IgD-negative memory B cell (primary cell): ENCODE measurements at regions not wholly inside any gene's neighbourhood (a gene's known extent, or its start where the extent isn't known, plus 50 kb on each side); places are given as distances from the start of the nearest gene placed in this dataset.
"Not testable (repeated sequence)": the region's sequence is repeated elsewhere in the genome, so short reads cannot be mapped to it uniquely, and the experiment has no call there.

ENCODE experiments used
- H3K27ac Mint-ChIP-seq, 3 donors: one replicate each; pipeline ENCODE4 v1.8.0; 2020 to 2022; ENCODE audit warnings: mild to moderate bottlenecking in 3 of 3, mixed read lengths in 3 of 3, moderate library complexity in 1 of 3
- H3K27me3 Mint-ChIP-seq: one replicate; pipeline ENCODE4 v1.8.0; 2021; ENCODE audit warnings: mixed read lengths
- H3K36me3 Mint-ChIP-seq: one replicate; pipeline ENCODE4 v1.8.0; 2020; ENCODE audit warnings: mild to moderate bottlenecking, mixed read lengths
- H3K4me1 Mint-ChIP-seq, 3 donors: one replicate each; pipeline ENCODE4 v1.8.0; 2020 to 2022; ENCODE audit warnings: mixed read lengths in 3 of 3, mild to moderate bottlenecking in 1 of 3
- H3K4me3 Mint-ChIP-seq, 4 donors: one replicate each; pipeline ENCODE4 v1.8.0; 2020 to 2022; ENCODE audit warnings: mild to moderate bottlenecking in 4 of 4, mixed read lengths in 4 of 4, moderate library complexity in 3 of 4
- H3K9me3 Mint-ChIP-seq, 3 donors: one replicate each; pipeline ENCODE4 v1.8.0; 2020 to 2021; ENCODE audit warnings: mixed read lengths in 3 of 3, mild to moderate bottlenecking in 1 of 3

GRCh38 chr9:86589730-86590129 is 235.5 kb upstream of the TUT7 start:
- no peak overlapping the region for H3K4me3 Mint-ChIP-seq
- H3K36me3 Mint-ChIP-seq, result no peaks in the 10 kb centered on the region
- H3K4me1 Mint-ChIP-seq, result peaks cover 0 to 3% (median 2%) of the 10 kb centered on the region in 3 donors
- H3K27ac Mint-ChIP-seq, result no peak overlapping the region
- no peaks in the 10 kb centered on the region for H3K9me3 Mint-ChIP-seq
- H3K27me3 Mint-ChIP-seq, result no peaks in the 10 kb centered on the region

GRCh38 chr9:86589273-86589672 is 235.1 kb upstream of the TUT7 start:
- peaks cover 0 to 3% (median 2%) of the 10 kb centered on the region in 3 donors for H3K4me1 Mint-ChIP-seq
- H3K4me3 Mint-ChIP-seq, result no peak overlapping the region
- H3K9me3 Mint-ChIP-seq, result no peaks in the 10 kb centered on the region
- no peak overlapping the region for H3K27ac Mint-ChIP-seq
- no peaks in the 10 kb centered on the region for H3K27me3 Mint-ChIP-seq
- no peaks in the 10 kb centered on the region for H3K36me3 Mint-ChIP-seq

GRCh38 chr9:86586144-86586494 is 231.9 kb upstream of the TUT7 start:
- H3K27ac Mint-ChIP-seq, result no peak overlapping the region
- peak overlapping the region in 1 of 4 donors; percentile 43 for H3K4me3 Mint-ChIP-seq
- no peaks in the 10 kb centered on the region for H3K9me3 Mint-ChIP-seq
- H3K4me1 Mint-ChIP-seq, result peaks cover 0 to 3% (median 2%) of the 10 kb centered on the region in 3 donors
- H3K27me3 Mint-ChIP-seq, result peaks cover 2% of the 10 kb centered on the region
- no peaks in the 10 kb centered on the region for H3K36me3 Mint-ChIP-seq

- peaks cover 0 to 3% (median 2%) of the 10 kb centered on the region in 3 donors for H3K4me1 Mint-ChIP-seq
- H3K4me3 Mint-ChIP-seq, result peak overlapping the region in 2 of 4 donors; percentile 43
- H3K36me3 Mint-ChIP-seq, result no peaks in the 10 kb centered on the region
- peak overlapping the region in 1 of 3 donors; percentile 71 for H3K27ac Mint-ChIP-seq
- peaks cover 2% of the 10 kb centered on the region for H3K27me3 Mint-ChIP-seq
- no peaks in the 10 kb centered on the region for H3K9me3 Mint-ChIP-seq
Observed at GRCh38 chr9:86585422-86586143, 231.4 kb upstream of the TUT7 start.

GRCh38 chr9:86580688-86581087 is 226.5 kb upstream of the TUT7 start:
- H3K4me1 Mint-ChIP-seq, result peaks cover 1 to 5% (median 2%) of the 10 kb centered on the region in 3 donors
- no peak overlapping the region for H3K4me3 Mint-ChIP-seq
- no peak overlapping the region for H3K27ac Mint-ChIP-seq
- H3K9me3 Mint-ChIP-seq, result no peaks in the 10 kb centered on the region
- H3K36me3 Mint-ChIP-seq, result no peaks in the 10 kb centered on the region
- peaks cover 4% of the 10 kb centered on the region for H3K27me3 Mint-ChIP-seq

GRCh38 chr9:86578722-86579121 is 224.5 kb upstream of the TUT7 start:
- no peak overlapping the region for H3K27ac Mint-ChIP-seq
- no peaks in the 10 kb centered on the region for H3K9me3 Mint-ChIP-seq
- H3K36me3 Mint-ChIP-seq, result no peaks in the 10 kb centered on the region
- peaks cover 4 to 11% (median 6%) of the 10 kb centered on the region in 3 donors for H3K4me1 Mint-ChIP-seq
- peaks cover 4% of the 10 kb centered on the region for H3K27me3 Mint-ChIP-seq
- H3K4me3 Mint-ChIP-seq, result no peak overlapping the region

- Mint-ChIP-seq H3K9me3 (no peaks in the 10 kb centered on the region), H3K36me3 (no peaks in the 10 kb centered on the region), H3K4me3 (no peak overlapping the region), H3K4me1 (peaks cover 4 to 11% (median 6%) of the 10 kb centered on the region in 3 donors), H3K27me3 (peaks cover 3% of the 10 kb centered on the region), H3K27ac (no peak overlapping the region)
Observed at GRCh38 chr9:86577420-86578333, 223.5 kb upstream of the TUT7 start.

- Mint-ChIP-seq H3K4me1 (peaks cover 4 to 11% (median 6%) of the 10 kb centered on the region in 3 donors), H3K4me3 (peak overlapping the region in 2 of 4 donors; percentile 30 to 65), H3K9me3 (no peaks in the 10 kb centered on the region), H3K27ac (no peak overlapping the region), H3K36me3 (no peaks in the 10 kb centered on the region), H3K27me3 (peaks cover 2% of the 10 kb centered on the region)
Observed at GRCh38 chr9:86575825-86576525, 221.8 kb upstream of the TUT7 start.

GRCh38 chr9:86575137-86575536 is 220.9 kb upstream of the TUT7 start:
- H3K27ac Mint-ChIP-seq, result no peak overlapping the region
- H3K4me1 Mint-ChIP-seq, result peaks cover 4 to 11% (median 6%) of the 10 kb centered on the region in 3 donors

GRCh38 chr9:86573886-86574285 is 219.7 kb upstream of the TUT7 start:
- Mint-ChIP-seq H3K27ac (no peak overlapping the region), H3K36me3 (no peaks in the 10 kb centered on the region), H3K4me3 (no peak overlapping the region)

More at GRCh38 chr9:86575137-86575536, 220.9 kb upstream of the TUT7 start:
- no peaks in the 10 kb centered on the region for H3K36me3 Mint-ChIP-seq
- peaks cover 0 to under 1% (median 0%) of the 10 kb centered on the region in 3 donors for H3K9me3 Mint-ChIP-seq
- peak overlapping the region in 1 of 4 donors; percentile 65 for H3K4me3 Mint-ChIP-seq
- no peaks in the 10 kb centered on the region for H3K27me3 Mint-ChIP-seq

GRCh38 chr9:86572904-86573303 is 218.7 kb upstream of the TUT7 start:
- Mint-ChIP-seq H3K4me3 (no peak overlapping the region), H3K27me3 (no peaks in the 10 kb centered on the region), H3K4me1 (peaks cover 4 to 11% (median 6%) of the 10 kb centered on the region in 3 donors), H3K9me3 (peaks cover 0 to 10% (median 7%) of the 10 kb centered on the region in 3 donors), H3K27ac (no peak overlapping the region), H3K36me3 (no peaks in the 10 kb centered on the region)

More at GRCh38 chr9:86573886-86574285, 219.7 kb upstream of the TUT7 start:
- H3K9me3 Mint-ChIP-seq, result peaks cover 0 to 5% (median 4%) of the 10 kb centered on the region in 3 donors
- no peaks in the 10 kb centered on the region for H3K27me3 Mint-ChIP-seq
- peaks cover 4 to 11% (median 6%) of the 10 kb centered on the region in 3 donors for H3K4me1 Mint-ChIP-seq

GRCh38 chr9:86565603-86566002 is 211.4 kb upstream of the TUT7 start:
- peaks cover 4 to 16% (median 9%) of the 10 kb centered on the region in 3 donors for H3K9me3 Mint-ChIP-seq
- not testable (repeated sequence) for H3K27me3 Mint-ChIP-seq, H3K36me3 Mint-ChIP-seq, H3K4me3 Mint-ChIP-seq, H3K4me1 Mint-ChIP-seq, H3K27ac Mint-ChIP-seq

- peaks cover 4 to 11% (median 5%) of the 10 kb centered on the region in 3 donors for H3K9me3 Mint-ChIP-seq
- H3K36me3 Mint-ChIP-seq, result no peaks in the 10 kb centered on the region
- H3K4me1 Mint-ChIP-seq, result no peaks in the 10 kb centered on the region
- no peak overlapping the region for H3K4me3 Mint-ChIP-seq
- no peaks in the 10 kb centered on the region for H3K27me3 Mint-ChIP-seq
- H3K27ac Mint-ChIP-seq, result no peak overlapping the region
Observed at GRCh38 chr9:86563936-86564335, 209.7 kb upstream of the TUT7 start.

- H3K27ac Mint-ChIP-seq, result no peak overlapping the region
- H3K36me3 Mint-ChIP-seq, result no peaks in the 10 kb centered on the region
- H3K4me1 Mint-ChIP-seq, result no peaks in the 10 kb centered on the region
- no peaks in the 10 kb centered on the region for H3K27me3 Mint-ChIP-seq
- peaks cover 4 to 11% (median 5%) of the 10 kb centered on the region in 3 donors for H3K9me3 Mint-ChIP-seq
- H3K4me3 Mint-ChIP-seq, result no peak overlapping the region
Observed at GRCh38 chr9:86563350-86563749, 209.1 kb upstream of the TUT7 start.

- Mint-ChIP-seq H3K4me3 (no peak overlapping the region), H3K27me3 (no peaks in the 10 kb centered on the region), H3K36me3 (no peaks in the 10 kb centered on the region), H3K4me1 (no peaks in the 10 kb centered on the region), H3K9me3 (peaks cover 2 to 6% (median 5%) of the 10 kb centered on the region in 3 donors), H3K27ac (no peak overlapping the region)
Observed at GRCh38 chr9:86562691-86563090, 208.5 kb upstream of the TUT7 start.
